ENCODE measurements at regions not wholly inside any gene's neighbourhood (a gene's known extent, or its start where the extent isn't known, plus 50 kb on each side); places are given as distances from the start of the nearest gene placed in this dataset.
"Not testable (repeated sequence)": the region's sequence is repeated elsewhere in the genome, so short reads cannot be mapped to it uniquely, and the experiment has no call there.

GRCh38 chr11:60609632-60610031 is 89.8 kb upstream of the MS4A8 start:
- CTCF ChIA-PET (ENCODE audit: unreplicated experiment): no interaction called here
- no peaks in the 10 kb centered on the region for H3K9me2 ChIP-seq (ENCODE audit: insufficient read depth, low read length)
- no peak for DNase-seq (ENCODE audit: low spot score)
- H3K36me3 ChIP-seq (ENCODE audit: insufficient read depth, low read length): no peaks in the 10 kb centered on the region
- no peak overlapping the region for H3K27ac ChIP-seq (ENCODE audit: low read depth, low read length, poor library complexity, severe bottlenecking)
- H3K4me3 ChIP-seq (ENCODE audit: low read depth, low read length, poor library complexity, severe bottlenecking): no peak overlapping the region
- no peaks in the 10 kb centered on the region for H3K9me3 ChIP-seq (ENCODE audit: low read length)
- no peaks in the 10 kb centered on the region for H4K20me1 ChIP-seq (ENCODE audit: insufficient read depth, low read length)
- POLR2A ChIA-PET: interaction anchor here (0.6 to 1.5 kb wide), 5 partner anchors 23 to 1305 kb away, joined by 3 to 4 read pairs (median 3); no protein-coding TSS in a partner anchor
- TF ChIP-seq CTCF (conservative IDR thresholded peaks at IDR 0.05; ENCODE audit: low read length) (no peak), EZH2phosphoT487 (IDR thresholded peaks at IDR 0.05; ENCODE audit: borderline replicate concordance, low read depth, low read length) (no peak)
- H2AFZ ChIP-seq (ENCODE audit: low read length): no peak overlapping the region
- no TSS peak for BruUV-seq (replicated peaks)
- H3K4me1 ChIP-seq (ENCODE audit: insufficient read depth, low read length, poor library complexity, severe bottlenecking): no peaks in the 10 kb centered on the region
- no peak overlapping the region for H3K4me2 ChIP-seq (ENCODE audit: low read length)
- intact Hi-C loops (cut with micrococcal nuclease; ENCODE audit: unreplicated experiment): no loop called here
- no peaks in the 10 kb centered on the region for H3K79me2 ChIP-seq (ENCODE audit: insufficient read depth, low read depth, low read length)

- ChIA-PET POLR2A (interaction anchor here (1.0 to 1.5 kb wide), 2 partner anchors 10 to 22 kb away, joined by 3 to 4 read pairs; no protein-coding TSS in a partner anchor), CTCF (ENCODE audit: unreplicated experiment) (no interaction called here)
- Histone ChIP-seq H3K4me1 (ENCODE audit: insufficient read depth, low read length, poor library complexity, severe bottlenecking) (no peaks in the 10 kb centered on the region), H3K4me2 (ENCODE audit: low read length) (no peak overlapping the region), H3K4me3 (ENCODE audit: low read depth, low read length, poor library complexity, severe bottlenecking) (no peak overlapping the region), H3K9me3 (ENCODE audit: low read length) (no peaks in the 10 kb centered on the region), H3K9me2 (ENCODE audit: insufficient read depth, low read length) (no peaks in the 10 kb centered on the region), H2AFZ (ENCODE audit: low read length) (no peak overlapping the region), H3K36me3 (ENCODE audit: insufficient read depth, low read length) (no peaks in the 10 kb centered on the region), H4K20me1 (ENCODE audit: insufficient read depth, low read length) (no peaks in the 10 kb centered on the region), H3K27ac (ENCODE audit: low read depth, low read length, poor library complexity, severe bottlenecking) (no peak overlapping the region), H3K79me2 (ENCODE audit: insufficient read depth, low read depth, low read length) (no peaks in the 10 kb centered on the region)
- TF ChIP-seq EZH2phosphoT487 (IDR thresholded peaks at IDR 0.05; ENCODE audit: borderline replicate concordance, low read depth, low read length): no peak
- no peak for TF ChIP-seq CTCF (conservative IDR thresholded peaks at IDR 0.05; ENCODE audit: low read length)
- DNase-seq (ENCODE audit: low spot score): no peak
- intact Hi-C loops (cut with micrococcal nuclease; ENCODE audit: unreplicated experiment): no loop called here
- BruUV-seq (replicated peaks): no TSS peak
These were observed 88.7 kb upstream of the MS4A8 start for GRCh38 chr11:60610702-60611101.

GRCh38 chr11:60615497-60615896 is 83.9 kb upstream of the MS4A8 start:
- no peaks in the 10 kb centered on the region for H4K20me1 ChIP-seq (ENCODE audit: insufficient read depth, low read length)
- H3K9me3 ChIP-seq (ENCODE audit: low read length): no peaks in the 10 kb centered on the region
- H3K4me3 ChIP-seq (ENCODE audit: low read depth, low read length, poor library complexity, severe bottlenecking): no peak overlapping the region
- intact Hi-C loops (cut with micrococcal nuclease; ENCODE audit: unreplicated experiment): loop anchor here (5.0 kb wide), 1 partner anchor 348 kb away; no protein-coding TSS in a partner anchor
- no TSS peak for BruUV-seq (replicated peaks)
- H2AFZ ChIP-seq (ENCODE audit: low read length): no peak overlapping the region
- H3K79me2 ChIP-seq (ENCODE audit: insufficient read depth, low read depth, low read length): no peaks in the 10 kb centered on the region
- peaks cover 4% of the 10 kb centered on the region for H3K4me1 ChIP-seq (ENCODE audit: insufficient read depth, low read length, poor library complexity, severe bottlenecking)
- no peaks in the 10 kb centered on the region for H3K9me2 ChIP-seq (ENCODE audit: insufficient read depth, low read length)
- no peak for TF ChIP-seq CTCF (conservative IDR thresholded peaks at IDR 0.05; ENCODE audit: low read length)
- ChIA-PET CTCF (ENCODE audit: unreplicated experiment) (no interaction called here), POLR2A (no interaction called here)
- H3K27ac ChIP-seq (ENCODE audit: low read depth, low read length, poor library complexity, severe bottlenecking): no peak overlapping the region
- no peaks in the 10 kb centered on the region for H3K36me3 ChIP-seq (ENCODE audit: insufficient read depth, low read length)
- H3K4me2 ChIP-seq (ENCODE audit: low read length): no peak overlapping the region
- DNase-seq (ENCODE audit: low spot score): no peak

- H2AFZ ChIP-seq (ENCODE audit: low read length); CTCF ChIA-PET (ENCODE audit: unreplicated experiment); H3K9me3 ChIP-seq (ENCODE audit: low read length); H3K79me2 ChIP-seq (ENCODE audit: insufficient read depth, low read depth, low read length); H3K4me1 ChIP-seq (ENCODE audit: insufficient read depth, low read length, poor library complexity, severe bottlenecking); H3K9me2 ChIP-seq (ENCODE audit: insufficient read depth, low read length); intact Hi-C loops (cut with micrococcal nuclease; ENCODE audit: unreplicated experiment); H3K4me3 ChIP-seq (ENCODE audit: low read depth, low read length, poor library complexity, severe bottlenecking); H4K20me1 ChIP-seq (ENCODE audit: insufficient read depth, low read length); POLR2A ChIA-PET; H3K27ac ChIP-seq (ENCODE audit: low read depth, low read length, poor library complexity, severe bottlenecking); H3K4me2 ChIP-seq (ENCODE audit: low read length); BruUV-seq (replicated peaks); DNase-seq (ENCODE audit: low spot score); H3K36me3 ChIP-seq (ENCODE audit: insufficient read depth, low read length): not testable (repeated sequence)
These were observed 77.5 kb upstream of the MS4A8 start for GRCh38 chr11:60621940-60622339.

GRCh38 chr11:60622776-60623175 is 76.6 kb upstream of the MS4A8 start:
- H3K4me2 ChIP-seq (ENCODE audit: low read length); POLR2A ChIA-PET; H3K9me3 ChIP-seq (ENCODE audit: low read length); H3K4me3 ChIP-seq (ENCODE audit: low read depth, low read length, poor library complexity, severe bottlenecking); intact Hi-C loops (cut with micrococcal nuclease; ENCODE audit: unreplicated experiment); CTCF ChIA-PET (ENCODE audit: unreplicated experiment); H4K20me1 ChIP-seq (ENCODE audit: insufficient read depth, low read length); DNase-seq (ENCODE audit: low spot score); H3K36me3 ChIP-seq (ENCODE audit: insufficient read depth, low read length); H2AFZ ChIP-seq (ENCODE audit: low read length); H3K4me1 ChIP-seq (ENCODE audit: insufficient read depth, low read length, poor library complexity, severe bottlenecking); H3K9me2 ChIP-seq (ENCODE audit: insufficient read depth, low read length); BruUV-seq (replicated peaks); H3K27ac ChIP-seq (ENCODE audit: low read depth, low read length, poor library complexity, severe bottlenecking); H3K79me2 ChIP-seq (ENCODE audit: insufficient read depth, low read depth, low read length): not testable (repeated sequence)

Measured in OCI-LY7 (cell line).